ENCODE measurements at regions not wholly inside any gene's neighbourhood (a gene's known extent, or its start where the extent isn't known, plus 50 kb on each side); places are given as distances from the start of the nearest gene placed in this dataset.
A peak's percentile ranks its signal among the peaks of the same experiment; 100 is the strongest.

DNA sequence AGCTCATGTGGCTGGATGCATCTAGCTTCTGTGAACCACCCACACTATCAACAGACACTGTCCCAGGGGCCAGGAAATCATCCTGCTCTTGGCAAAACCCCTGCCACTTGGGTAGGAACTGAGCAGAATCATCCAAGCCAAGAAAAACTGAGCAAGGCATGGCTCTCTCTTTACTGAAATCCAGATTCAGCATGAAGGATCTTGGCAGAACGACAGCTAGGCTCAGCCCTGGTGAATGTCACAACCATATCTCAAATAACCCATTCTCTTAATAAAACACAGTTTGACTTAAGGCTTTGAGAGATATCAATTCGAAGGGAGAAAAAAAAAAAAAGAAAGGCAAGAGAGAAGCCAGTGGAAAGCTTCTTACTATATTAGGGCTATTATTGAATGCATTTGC, 72.2 kb downstream of the MAF start:
- Histone ChIP-seq H3K9ac (ENCODE audit: low read depth in 1 of 2, low read length in 2 of 2) (no peak overlapping the region), H3K27ac (ENCODE audit: low read depth in 2 of 2, low read length in 2 of 2) (no peak overlapping the region), H3K4me1 (ENCODE audit: control insufficient read depth in 2 of 2, insufficient read depth in 2 of 2, low read length in 2 of 2) (no peaks in the 10 kb centered on the region), H3K4me3 (ENCODE audit: low read length in 2 of 2) (no peak overlapping the region), H3K27me3 (ENCODE audit: control insufficient read depth in 2 of 2, insufficient read depth in 2 of 2, low read length in 2 of 2) (no peaks in the 10 kb centered on the region), H3K9me3 (ENCODE audit: control insufficient read depth in 2 of 2, low read length in 2 of 2) (no peaks in the 10 kb centered on the region), H3K36me3 (ENCODE audit: control insufficient read depth in 2 of 2, insufficient read depth in 2 of 2, low read length in 2 of 2) (no peaks in the 10 kb centered on the region)

DNA sequence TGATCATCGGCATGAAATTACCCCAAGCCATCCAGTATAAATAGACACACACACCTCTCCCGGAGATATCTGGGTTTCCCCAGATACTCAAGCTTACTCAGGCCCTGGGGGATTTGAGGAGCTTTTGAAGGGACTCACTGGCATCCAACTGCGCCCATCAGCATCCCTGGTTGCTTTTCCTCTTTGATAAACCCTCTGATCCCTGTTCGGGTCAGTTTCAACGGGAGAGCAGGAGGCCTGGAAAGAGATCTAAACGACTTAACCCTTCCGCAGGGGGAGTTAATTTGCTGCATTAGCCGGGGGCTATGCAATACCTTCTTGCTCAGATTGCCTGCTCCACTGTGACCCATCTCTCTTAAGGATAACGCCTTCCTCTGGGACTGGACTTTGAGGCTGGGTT, 76.6 kb downstream of the MAF start:
- Histone ChIP-seq H3K27ac (ENCODE audit: low read depth in 2 of 2, low read length in 2 of 2) (no peak overlapping the region), H3K4me1 (ENCODE audit: control insufficient read depth in 2 of 2, insufficient read depth in 2 of 2, low read length in 2 of 2) (no peaks in the 10 kb centered on the region), H3K4me3 (ENCODE audit: low read length in 2 of 2) (no peak overlapping the region), H3K27me3 (ENCODE audit: control insufficient read depth in 2 of 2, insufficient read depth in 2 of 2, low read length in 2 of 2) (peaks cover 0 to 4% of the 10 kb centered on the region in 2 donors), H3K9me3 (ENCODE audit: control insufficient read depth in 2 of 2, low read length in 2 of 2) (no peaks in the 10 kb centered on the region), H3K9ac (ENCODE audit: low read depth in 1 of 2, low read length in 2 of 2) (no peak overlapping the region), H3K36me3 (ENCODE audit: control insufficient read depth in 2 of 2, insufficient read depth in 2 of 2, low read length in 2 of 2) (no peaks in the 10 kb centered on the region)

DNA sequence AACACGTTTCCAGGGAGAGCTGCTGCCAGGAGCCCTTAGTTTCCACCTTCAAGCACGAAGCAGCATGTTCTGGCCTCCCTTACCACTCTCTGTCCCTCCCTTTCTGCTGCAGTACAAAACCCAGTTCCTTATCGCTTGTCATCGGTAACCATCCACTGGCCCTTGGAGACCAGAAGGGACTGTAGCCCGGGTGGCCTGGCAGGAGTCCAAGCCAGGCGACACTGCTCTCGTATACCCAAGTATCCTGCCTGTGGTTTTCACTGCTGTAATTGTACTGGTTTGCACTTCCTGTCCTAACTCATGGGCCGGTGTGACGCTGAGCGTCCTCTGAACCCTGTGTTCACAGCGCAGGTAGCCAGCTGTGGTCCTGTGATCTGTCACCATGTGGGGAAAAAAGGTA, 81.1 kb downstream of the MAF start:
- H3K4me3 ChIP-seq (ENCODE audit: low read length in 2 of 2): no peak overlapping the region
- H3K4me1 ChIP-seq (ENCODE audit: control insufficient read depth in 2 of 2, insufficient read depth in 2 of 2, low read length in 2 of 2): no peaks in the 10 kb centered on the region
- H3K9ac ChIP-seq (ENCODE audit: low read depth in 1 of 2, low read length in 2 of 2): no peak overlapping the region
- H3K27ac ChIP-seq (ENCODE audit: low read depth in 2 of 2, low read length in 2 of 2): no peak overlapping the region
- no peaks in the 10 kb centered on the region for H3K36me3 ChIP-seq (ENCODE audit: control insufficient read depth in 2 of 2, insufficient read depth in 2 of 2, low read length in 2 of 2)
- H3K27me3 ChIP-seq (ENCODE audit: control insufficient read depth in 2 of 2, insufficient read depth in 2 of 2, low read length in 2 of 2): peaks cover 0 to 4% of the 10 kb centered on the region in 2 donors
- H3K9me3 ChIP-seq (ENCODE audit: control insufficient read depth in 2 of 2, low read length in 2 of 2): no peaks in the 10 kb centered on the region

DNA sequence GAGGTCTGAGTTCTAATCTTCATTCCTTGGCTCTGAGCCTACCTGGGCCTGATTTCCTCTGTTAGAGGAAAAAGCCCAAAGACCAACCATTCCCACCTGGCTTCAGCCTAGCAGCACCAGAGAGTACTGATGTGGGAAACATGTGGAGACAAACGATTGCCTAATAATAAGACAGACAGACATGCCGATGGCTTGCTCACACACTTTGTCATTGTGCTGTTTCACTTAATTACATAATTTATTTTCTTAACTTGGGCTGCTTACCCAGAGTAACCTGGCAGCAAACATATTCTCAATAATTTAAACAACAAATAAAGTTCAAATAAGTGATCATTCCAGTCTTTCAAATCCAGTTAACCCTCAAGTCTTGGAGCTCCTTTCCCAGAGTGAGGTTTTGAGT, 83.4 kb downstream of the MAF start:
- no peaks in the 10 kb centered on the region for H3K36me3 ChIP-seq (ENCODE audit: control insufficient read depth in 2 of 2, insufficient read depth in 2 of 2, low read length in 2 of 2)
- peaks cover 0 to 4% of the 10 kb centered on the region in 2 donors for H3K27me3 ChIP-seq (ENCODE audit: control insufficient read depth in 2 of 2, insufficient read depth in 2 of 2, low read length in 2 of 2)
- no peak overlapping the region for H3K9ac ChIP-seq (ENCODE audit: low read depth in 1 of 2, low read length in 2 of 2)
- H3K4me3 ChIP-seq (ENCODE audit: low read length in 2 of 2): no peak overlapping the region
- H3K27ac ChIP-seq (ENCODE audit: low read depth in 2 of 2, low read length in 2 of 2): no peak overlapping the region
- H3K4me1 ChIP-seq (ENCODE audit: control insufficient read depth in 2 of 2, insufficient read depth in 2 of 2, low read length in 2 of 2): no peaks in the 10 kb centered on the region
- H3K9me3 ChIP-seq (ENCODE audit: control insufficient read depth in 2 of 2, low read length in 2 of 2): no peaks in the 10 kb centered on the region

DNA sequence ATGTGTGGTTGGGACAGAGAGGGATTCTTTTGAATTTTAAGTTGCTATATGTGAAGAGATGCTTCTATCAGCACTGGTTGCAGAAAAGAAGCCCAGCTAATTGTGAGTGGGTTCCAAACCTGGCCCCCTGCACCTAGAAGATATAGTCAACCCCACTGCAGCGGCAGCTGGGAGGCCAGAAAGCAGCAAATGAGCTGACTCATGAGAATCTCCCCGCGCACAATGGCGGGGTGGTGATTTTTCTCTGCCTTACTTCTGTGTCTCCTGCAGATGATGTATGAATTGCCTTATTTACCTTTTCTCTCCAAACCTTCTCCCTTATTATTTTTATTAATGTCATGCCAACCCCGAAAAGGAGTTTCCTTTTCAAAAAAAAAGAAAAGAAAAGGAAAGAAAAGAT, 89.7 kb downstream of the MAF start:
- Histone ChIP-seq H3K9ac (ENCODE audit: low read depth in 1 of 2, low read length in 2 of 2) (no peak overlapping the region), H3K4me3 (ENCODE audit: low read length in 2 of 2) (no peak overlapping the region), H3K9me3 (ENCODE audit: control insufficient read depth in 2 of 2, low read length in 2 of 2) (no peaks in the 10 kb centered on the region), H3K27ac (ENCODE audit: low read depth in 2 of 2, low read length in 2 of 2) (no peak overlapping the region), H3K27me3 (ENCODE audit: control insufficient read depth in 2 of 2, insufficient read depth in 2 of 2, low read length in 2 of 2) (no peaks in the 10 kb centered on the region), H3K36me3 (ENCODE audit: control insufficient read depth in 2 of 2, insufficient read depth in 2 of 2, low read length in 2 of 2) (no peaks in the 10 kb centered on the region), H3K4me1 (ENCODE audit: control insufficient read depth in 2 of 2, insufficient read depth in 2 of 2, low read length in 2 of 2) (no peaks in the 10 kb centered on the region)

DNA sequence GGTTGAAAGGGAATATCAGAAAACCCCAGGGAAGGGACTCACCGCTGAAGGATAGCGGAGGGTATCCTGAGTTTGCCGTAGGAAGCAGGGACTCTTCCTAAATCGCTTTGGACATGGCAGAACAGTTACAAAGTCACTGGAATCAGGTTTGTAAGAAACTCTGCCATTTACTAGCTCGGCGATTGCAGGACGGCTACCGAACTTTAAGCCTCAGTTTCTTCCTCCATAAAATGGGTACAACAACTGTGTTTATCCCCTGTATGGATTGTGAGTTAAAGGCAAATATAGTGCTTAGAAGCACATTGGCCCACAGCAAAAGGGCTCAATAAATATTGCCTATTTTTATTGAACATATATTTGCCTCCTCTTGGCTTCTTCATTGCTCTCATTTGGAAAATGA, 90.6 kb downstream of the MAF start:
- H3K36me3 ChIP-seq (ENCODE audit: control insufficient read depth in 2 of 2, insufficient read depth in 2 of 2, low read length in 2 of 2): no peaks in the 10 kb centered on the region
- H3K27me3 ChIP-seq (ENCODE audit: control insufficient read depth in 2 of 2, insufficient read depth in 2 of 2, low read length in 2 of 2): no peaks in the 10 kb centered on the region
- H3K9me3 ChIP-seq (ENCODE audit: control insufficient read depth in 2 of 2, low read length in 2 of 2): no peaks in the 10 kb centered on the region
- peak overlapping the region in 1 of 2 donors; percentile 8 for H3K27ac ChIP-seq (ENCODE audit: low read depth in 2 of 2, low read length in 2 of 2)
- no peak overlapping the region for H3K9ac ChIP-seq (ENCODE audit: low read depth in 1 of 2, low read length in 2 of 2)
- H3K4me1 ChIP-seq (ENCODE audit: control insufficient read depth in 2 of 2, insufficient read depth in 2 of 2, low read length in 2 of 2): no peaks in the 10 kb centered on the region
- H3K4me3 ChIP-seq (ENCODE audit: low read length in 2 of 2): no peak overlapping the region

DNA sequence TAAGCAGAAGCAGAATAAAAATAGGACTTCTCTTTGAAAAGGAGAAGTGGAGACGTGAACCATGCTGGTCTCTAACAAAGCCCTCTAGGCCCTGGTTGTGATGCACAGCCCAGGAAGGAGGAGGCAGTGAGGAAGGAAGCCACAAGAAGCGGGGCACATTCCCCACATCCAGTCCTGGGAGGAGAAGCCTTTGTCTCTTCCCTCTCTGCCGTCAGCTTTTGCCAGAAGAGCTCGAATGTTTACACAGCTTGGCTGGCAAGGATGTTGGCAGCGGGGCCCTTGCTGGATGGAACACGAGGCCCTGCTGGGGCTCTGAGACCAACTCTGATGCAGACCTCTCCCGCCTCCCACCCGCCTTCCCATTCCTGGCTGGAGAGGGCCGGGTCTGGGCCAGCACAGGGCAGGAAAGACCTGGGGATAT, 91.3 kb downstream of the MAF start:
- peak overlapping the region in 1 of 2 donors; percentile 32 for H3K27ac ChIP-seq (ENCODE audit: low read depth in 2 of 2, low read length in 2 of 2)
- no peak overlapping the region for H3K9ac ChIP-seq (ENCODE audit: low read depth in 1 of 2, low read length in 2 of 2)
- H3K4me3 ChIP-seq (ENCODE audit: low read length in 2 of 2): no peak overlapping the region
- H3K9me3 ChIP-seq (ENCODE audit: control insufficient read depth in 2 of 2, low read length in 2 of 2): no peaks in the 10 kb centered on the region
- H3K27me3 ChIP-seq (ENCODE audit: control insufficient read depth in 2 of 2, insufficient read depth in 2 of 2, low read length in 2 of 2): no peaks in the 10 kb centered on the region
- H3K4me1 ChIP-seq (ENCODE audit: control insufficient read depth in 2 of 2, insufficient read depth in 2 of 2, low read length in 2 of 2): no peaks in the 10 kb centered on the region
- H3K36me3 ChIP-seq (ENCODE audit: control insufficient read depth in 2 of 2, insufficient read depth in 2 of 2, low read length in 2 of 2): no peaks in the 10 kb centered on the region

DNA sequence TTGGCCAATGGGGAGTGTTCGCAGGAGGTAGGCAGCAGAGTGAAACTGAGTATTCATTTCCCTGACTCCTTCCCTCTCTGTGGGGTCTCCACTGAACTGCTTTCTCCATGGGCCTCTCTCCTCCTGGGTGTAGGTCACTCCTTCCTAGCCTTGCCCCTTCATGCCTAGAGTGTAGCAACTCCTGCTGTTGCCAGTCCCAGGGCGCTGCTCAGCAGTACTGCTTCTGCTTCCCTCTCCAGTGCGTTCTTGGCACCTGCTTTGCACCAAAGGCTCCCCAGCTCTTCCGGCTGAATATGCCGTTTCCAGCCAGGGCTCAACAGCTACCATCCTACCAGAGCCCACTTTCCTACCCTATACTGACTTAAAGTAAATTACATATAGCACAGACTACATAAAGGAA, 92.2 kb downstream of the MAF start:
- no peaks in the 10 kb centered on the region for H3K9me3 ChIP-seq (ENCODE audit: control insufficient read depth in 2 of 2, low read length in 2 of 2)
- no peaks in the 10 kb centered on the region for H3K27me3 ChIP-seq (ENCODE audit: control insufficient read depth in 2 of 2, insufficient read depth in 2 of 2, low read length in 2 of 2)
- H3K9ac ChIP-seq (ENCODE audit: low read depth in 1 of 2, low read length in 2 of 2): no peak overlapping the region
- H3K36me3 ChIP-seq (ENCODE audit: control insufficient read depth in 2 of 2, insufficient read depth in 2 of 2, low read length in 2 of 2): no peaks in the 10 kb centered on the region
- no peak overlapping the region for H3K27ac ChIP-seq (ENCODE audit: low read depth in 2 of 2, low read length in 2 of 2)
- H3K4me3 ChIP-seq (ENCODE audit: low read length in 2 of 2): no peak overlapping the region
- H3K4me1 ChIP-seq (ENCODE audit: control insufficient read depth in 2 of 2, insufficient read depth in 2 of 2, low read length in 2 of 2): no peaks in the 10 kb centered on the region

DNA sequence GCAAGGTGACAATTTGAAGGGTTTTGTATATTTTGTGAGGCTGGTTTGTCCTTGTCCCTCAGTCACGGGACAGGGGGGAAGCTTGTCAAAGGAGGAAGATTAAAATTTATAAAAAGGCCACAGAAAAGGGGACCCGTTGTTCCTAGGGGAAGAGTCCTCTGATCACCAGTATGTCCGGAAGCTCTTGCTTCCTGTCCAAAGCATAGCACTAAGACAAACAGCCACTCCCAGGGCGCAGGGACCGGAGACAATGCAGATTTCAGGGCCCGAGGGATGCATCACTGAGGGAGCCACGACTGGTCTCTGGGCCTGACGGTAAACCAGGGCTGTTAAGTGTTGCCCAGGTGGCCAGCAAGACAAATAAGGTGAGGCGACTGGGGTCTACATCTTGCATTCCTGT, 95.2 kb downstream of the MAF start:
- Histone ChIP-seq H3K27me3 (ENCODE audit: control insufficient read depth in 2 of 2, insufficient read depth in 2 of 2, low read length in 2 of 2) (no peaks in the 10 kb centered on the region), H3K4me1 (ENCODE audit: control insufficient read depth in 2 of 2, insufficient read depth in 2 of 2, low read length in 2 of 2) (no peaks in the 10 kb centered on the region), H3K9me3 (ENCODE audit: control insufficient read depth in 2 of 2, low read length in 2 of 2) (no peaks in the 10 kb centered on the region), H3K27ac (ENCODE audit: low read depth in 2 of 2, low read length in 2 of 2) (no peak overlapping the region), H3K4me3 (ENCODE audit: low read length in 2 of 2) (no peak overlapping the region), H3K36me3 (ENCODE audit: control insufficient read depth in 2 of 2, insufficient read depth in 2 of 2, low read length in 2 of 2) (no peaks in the 10 kb centered on the region), H3K9ac (ENCODE audit: low read depth in 1 of 2, low read length in 2 of 2) (no peak overlapping the region)

DNA sequence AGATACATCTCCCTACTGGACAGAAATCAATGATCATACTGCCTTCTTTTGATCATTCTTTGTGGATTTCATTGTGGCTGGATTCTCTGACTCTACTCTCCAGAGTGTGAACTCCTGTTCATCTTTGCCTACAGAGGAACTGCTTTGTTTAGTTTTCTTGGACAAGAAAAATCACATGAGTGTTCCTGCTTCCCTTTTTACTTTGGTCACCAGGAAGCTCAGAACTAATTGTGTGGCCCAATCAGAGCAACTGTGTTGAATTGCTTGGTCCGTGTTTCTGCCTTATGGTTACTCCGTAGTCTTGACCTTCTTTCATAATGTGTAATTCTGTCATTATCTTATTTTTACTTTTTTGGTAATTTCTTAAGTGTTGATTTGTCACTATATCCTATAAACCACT, 97.0 kb downstream of the MAF start:
- no peaks in the 10 kb centered on the region for H3K4me1 ChIP-seq (ENCODE audit: control insufficient read depth in 2 of 2, insufficient read depth in 2 of 2, low read length in 2 of 2)
- peaks cover 0 to 3% of the 10 kb centered on the region in 2 donors for H3K9me3 ChIP-seq (ENCODE audit: control insufficient read depth in 2 of 2, low read length in 2 of 2)
- H3K27me3 ChIP-seq (ENCODE audit: control insufficient read depth in 2 of 2, insufficient read depth in 2 of 2, low read length in 2 of 2): no peaks in the 10 kb centered on the region
- no peaks in the 10 kb centered on the region for H3K36me3 ChIP-seq (ENCODE audit: control insufficient read depth in 2 of 2, insufficient read depth in 2 of 2, low read length in 2 of 2)
- no peak overlapping the region for H3K9ac ChIP-seq (ENCODE audit: low read depth in 1 of 2, low read length in 2 of 2)
- H3K4me3 ChIP-seq (ENCODE audit: low read length in 2 of 2): no peak overlapping the region
- no peak overlapping the region for H3K27ac ChIP-seq (ENCODE audit: low read depth in 2 of 2, low read length in 2 of 2)

DNA sequence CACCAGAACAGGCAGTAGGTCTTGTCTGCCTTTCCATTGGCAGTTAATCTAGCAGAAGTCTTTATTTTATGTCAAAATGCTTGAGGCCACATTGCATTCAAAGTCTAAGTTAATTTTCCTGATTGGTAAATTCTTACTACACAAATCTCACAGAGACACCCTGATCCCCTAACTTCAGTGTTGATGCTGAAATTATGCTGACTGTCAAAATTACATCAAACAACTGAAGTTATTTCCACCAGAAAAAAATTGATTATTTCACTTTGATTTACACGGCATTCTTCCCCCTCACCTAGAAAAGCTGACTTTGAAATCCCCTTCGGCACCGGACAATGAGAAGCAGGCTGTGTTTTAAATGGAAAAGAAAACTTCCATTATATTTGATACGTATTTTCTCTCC, 99.1 kb downstream of the MAF start:
- H3K4me3 ChIP-seq (ENCODE audit: low read length in 2 of 2): no peak overlapping the region
- H3K4me1 ChIP-seq (ENCODE audit: control insufficient read depth in 2 of 2, insufficient read depth in 2 of 2, low read length in 2 of 2): no peaks in the 10 kb centered on the region
- H3K9ac ChIP-seq (ENCODE audit: low read depth in 1 of 2, low read length in 2 of 2): no peak overlapping the region
- no peaks in the 10 kb centered on the region for H3K27me3 ChIP-seq (ENCODE audit: control insufficient read depth in 2 of 2, insufficient read depth in 2 of 2, low read length in 2 of 2)
- H3K27ac ChIP-seq (ENCODE audit: low read depth in 2 of 2, low read length in 2 of 2): no peak overlapping the region
- H3K9me3 ChIP-seq (ENCODE audit: control insufficient read depth in 2 of 2, low read length in 2 of 2): peaks cover 0 to 3% of the 10 kb centered on the region in 2 donors
- no peaks in the 10 kb centered on the region for H3K36me3 ChIP-seq (ENCODE audit: control insufficient read depth in 2 of 2, insufficient read depth in 2 of 2, low read length in 2 of 2)
